NCI-H2107 (cell line): ENCODE measurements at regions not wholly inside any gene's neighbourhood (a gene's known extent, or its start where the extent isn't known, plus 50 kb on each side); places are given as distances from the start of the nearest gene placed in this dataset.

Source experiments
- DNase-seq: peaks from one replicate; lab custom pipeline; 2025; lab: John Stamatoyannopoulos, UW

DNA sequence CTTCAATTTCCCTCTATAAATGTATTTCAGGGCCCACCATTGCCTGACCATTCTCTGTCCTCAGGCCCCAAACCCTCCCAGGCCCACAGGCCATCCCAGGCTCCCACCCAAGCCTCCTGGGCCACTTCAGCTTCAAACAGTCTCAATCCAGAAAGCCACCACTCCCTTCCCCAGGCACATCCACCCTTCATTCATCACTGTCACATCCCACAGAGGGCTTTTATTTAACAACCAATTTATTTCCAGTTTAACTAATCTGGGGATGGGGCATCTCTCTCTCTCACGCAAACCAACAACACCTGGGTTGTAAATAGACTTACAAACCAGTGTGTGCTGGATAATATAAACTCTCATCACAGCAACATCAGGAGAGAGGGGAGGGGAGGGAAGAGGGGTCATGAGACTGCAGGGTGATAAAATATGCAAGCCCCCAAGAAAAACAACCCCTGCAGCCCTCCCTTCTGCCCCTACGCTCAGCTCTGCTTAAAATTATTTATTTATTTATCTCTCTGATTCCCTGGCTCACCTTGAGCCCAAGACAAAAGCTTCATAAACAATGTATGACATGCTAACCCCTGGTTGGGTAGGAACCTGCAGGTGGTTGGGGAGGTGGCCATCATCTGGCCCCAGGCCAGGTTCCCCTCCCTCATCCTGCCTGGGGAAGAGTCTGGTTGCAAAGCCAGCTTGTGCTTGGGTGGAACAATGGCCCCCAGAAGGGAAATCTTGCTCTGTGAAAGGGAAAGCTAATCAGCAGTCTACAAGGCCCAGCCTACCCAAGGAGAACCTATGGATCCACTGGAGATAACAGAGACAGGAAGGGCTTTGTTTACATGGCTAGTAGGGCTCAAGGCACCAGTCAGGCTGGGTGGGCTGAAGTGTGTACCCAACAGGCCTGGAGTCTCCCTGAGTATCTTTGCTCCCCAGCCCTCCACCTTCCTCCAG lies 359.2 kb downstream of the BUD13 start:
- no peak for DNase-seq

DNA sequence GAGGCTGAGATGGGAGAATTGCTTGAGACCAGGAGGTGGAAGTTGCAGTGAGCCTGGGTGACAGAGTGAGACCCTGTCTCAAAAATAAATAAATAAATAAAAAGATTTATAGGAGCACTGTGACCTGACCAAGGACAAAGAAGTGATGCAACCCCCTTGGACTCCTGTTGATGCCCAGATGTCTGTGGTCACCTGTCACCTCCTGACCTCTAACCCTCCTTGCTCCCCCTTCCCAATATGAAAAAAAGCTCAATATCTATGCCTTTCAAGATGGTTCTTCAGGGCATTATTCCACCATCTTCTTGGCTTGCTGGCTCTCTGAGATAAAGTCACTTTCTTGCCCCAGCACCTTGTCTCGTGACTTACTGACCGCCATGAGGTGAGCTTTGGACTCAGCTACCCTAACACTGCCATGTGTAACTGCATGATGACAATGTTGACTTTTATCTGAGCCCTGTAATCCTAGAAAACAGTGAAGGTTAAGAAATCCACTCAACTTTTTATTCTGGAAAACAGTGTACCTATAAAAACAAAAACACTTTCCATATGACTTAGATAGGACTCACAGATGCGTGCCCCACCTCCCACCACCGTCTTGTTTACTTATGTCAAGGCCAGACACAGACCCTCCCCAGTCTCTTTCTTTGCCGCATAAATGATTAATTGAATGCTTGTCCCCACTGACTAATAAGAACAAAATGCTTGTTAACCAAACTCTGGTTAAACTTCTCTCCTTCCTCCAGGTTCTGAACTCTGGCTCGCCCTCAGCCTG lies 360.5 kb downstream of the BUD13 start:
- DNase-seq = no peak

GRCh38 chr11:116409238-116409637 lies 363.5 kb downstream of the BUD13 start:
- DNase-seq = no peak

DNA sequence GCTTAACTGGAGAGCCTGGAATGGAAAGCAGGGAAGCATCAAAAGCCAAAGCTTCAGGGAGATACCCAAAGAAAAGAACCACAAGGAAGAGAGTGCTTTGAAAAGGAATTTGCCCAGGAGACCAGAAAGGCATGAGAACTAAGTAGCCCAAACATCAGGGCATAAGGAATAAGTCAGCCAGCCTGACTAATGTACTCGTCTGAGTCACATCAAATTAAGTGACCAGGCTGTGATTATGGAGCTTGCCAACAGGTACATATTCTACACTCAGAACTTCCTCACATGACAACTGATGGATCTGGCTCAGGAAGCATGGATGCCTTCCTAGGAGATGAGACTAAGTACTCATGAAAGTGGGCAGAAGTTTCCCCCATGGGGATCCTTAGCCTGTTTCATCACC lies 366.7 kb downstream of the BUD13 start:
- no peak for DNase-seq

DNA sequence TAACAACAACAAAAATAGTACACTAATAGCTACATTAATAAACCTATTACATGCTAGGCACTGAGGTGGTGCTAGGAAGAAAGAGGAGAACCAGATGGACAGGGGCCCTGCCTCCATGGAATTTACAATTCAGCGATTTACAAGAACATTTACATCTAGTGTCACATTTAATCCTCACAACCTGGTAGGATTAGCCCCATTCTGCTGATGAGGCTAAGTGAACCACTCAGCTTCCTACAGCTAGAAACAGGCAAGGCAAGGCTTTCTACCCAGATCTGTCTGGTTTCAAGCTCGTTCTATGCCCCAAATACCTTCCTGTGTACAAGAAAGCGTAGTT lies 368.4 kb downstream of the BUD13 start:
- no peak for DNase-seq

GRCh38 chr11:116403794-116404461 lies 368.9 kb downstream of the BUD13 start:
- no peak for DNase-seq

- DNase-seq = no peak
These were observed 372.7 kb downstream of the BUD13 start for GRCh38 chr11:116400081-116400480.

- DNase-seq = no peak
These were observed 375.1 kb downstream of the BUD13 start for GRCh38 chr11:116397602-116398084.

DNA sequence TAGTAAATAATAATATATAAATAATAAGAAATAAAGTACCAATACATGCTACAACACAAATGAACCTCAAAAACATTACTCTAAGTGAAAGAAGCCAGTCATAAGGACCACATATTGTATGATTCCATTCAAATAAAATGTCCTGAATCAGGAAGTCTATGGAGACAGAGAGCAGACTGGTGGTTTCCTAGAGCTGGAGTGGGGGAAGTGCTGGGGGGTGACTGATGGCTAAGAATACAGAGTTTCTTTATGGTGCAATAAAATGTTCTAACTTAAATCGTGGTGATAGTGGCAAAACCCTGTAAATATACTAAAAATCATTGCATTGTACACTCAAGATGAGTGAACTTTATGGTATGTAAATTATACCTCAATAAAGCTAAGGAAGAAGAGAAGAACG lies 376.5 kb downstream of the BUD13 start:
- no peak for DNase-seq

DNA sequence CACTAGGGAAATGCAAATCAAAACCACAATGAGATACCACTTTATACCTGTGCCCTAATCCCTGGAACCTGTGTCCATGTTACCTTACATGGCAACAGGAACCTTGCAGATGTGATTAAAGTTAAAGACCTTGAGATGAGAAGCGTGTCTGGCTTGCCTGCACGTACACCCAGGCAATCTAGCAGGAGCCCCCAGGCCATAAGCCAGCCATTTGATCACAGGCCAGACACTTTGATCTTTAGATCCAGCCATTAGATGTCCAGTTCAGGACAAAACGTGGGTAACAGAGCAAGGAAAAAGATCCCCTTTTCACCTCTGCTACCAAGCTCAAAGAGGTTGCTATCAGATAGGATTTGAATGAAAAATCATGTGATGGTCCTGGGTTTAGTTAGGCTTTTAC lies 378.8 kb downstream of the BUD13 start:
- DNase-seq = no peak

DNA sequence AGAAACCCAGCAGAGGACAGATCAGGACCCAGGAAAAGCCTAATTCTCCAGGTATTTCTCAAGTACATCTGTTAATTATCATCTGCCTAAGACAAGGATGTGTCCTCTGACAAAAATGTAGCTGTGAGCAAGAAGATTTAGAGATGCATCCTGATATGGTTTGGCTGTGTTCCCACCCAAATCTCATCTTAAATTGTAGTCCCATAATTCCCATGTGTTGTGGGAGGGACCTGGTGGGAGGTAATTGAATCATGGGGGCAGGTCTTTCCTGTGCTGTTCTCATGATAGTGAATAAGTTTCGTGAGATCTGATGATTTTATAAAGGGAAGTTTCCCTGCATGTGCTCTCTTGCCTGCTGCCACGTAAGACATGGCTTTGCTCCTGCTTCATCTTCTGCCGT lies 381.8 kb downstream of the BUD13 start:
- no peak for DNase-seq

- no peak for DNase-seq
These were observed 384.6 kb downstream of the BUD13 start for GRCh38 chr11:116388146-116388545.

DNA sequence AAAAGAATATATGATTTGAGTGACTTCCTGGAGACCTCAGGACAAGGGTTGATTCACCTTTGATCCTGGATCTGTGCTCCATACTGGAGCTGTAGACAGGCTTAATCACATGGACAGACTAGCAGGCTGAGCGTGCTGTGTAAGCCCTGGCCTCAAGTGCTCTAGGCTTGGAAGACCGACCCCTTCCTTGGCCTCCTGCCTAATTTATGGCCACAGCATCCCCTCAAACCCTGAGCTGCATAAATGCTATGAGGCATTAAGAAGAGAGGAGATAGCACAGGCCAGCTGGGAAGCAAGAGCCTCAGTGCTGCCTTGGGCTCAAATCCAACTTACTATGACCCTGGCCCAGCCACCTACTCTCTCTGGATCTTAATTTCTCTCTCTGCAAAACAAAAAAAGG lies 385.1 kb downstream of the BUD13 start:
- DNase-seq = no peak

GRCh38 chr11:116386118-116386699 lies 386.6 kb downstream of the BUD13 start:
- DNase-seq = no peak

- no peak for DNase-seq
These were observed 387.9 kb downstream of the BUD13 start for GRCh38 chr11:116384876-116385275.

DNA sequence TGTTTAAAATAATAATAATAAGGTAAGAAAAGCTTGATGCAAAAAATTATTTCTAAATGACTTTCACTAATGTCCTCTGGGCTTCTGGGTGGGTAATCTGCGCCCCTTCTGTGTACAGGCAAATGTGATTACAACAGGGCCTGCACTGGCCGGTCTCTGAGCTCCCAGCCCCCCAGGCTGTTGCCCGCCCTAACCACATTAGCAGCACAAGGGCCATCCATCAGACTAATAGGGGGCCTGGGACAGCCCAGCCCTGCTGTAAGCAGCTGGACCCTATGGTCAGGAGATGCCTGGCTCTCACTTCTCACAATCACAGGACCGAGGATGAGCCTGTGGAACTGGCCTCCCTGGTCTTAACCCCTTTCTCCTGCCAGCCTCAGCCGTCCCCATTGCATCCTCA lies 388.4 kb downstream of the BUD13 start:
- no peak for DNase-seq

DNA sequence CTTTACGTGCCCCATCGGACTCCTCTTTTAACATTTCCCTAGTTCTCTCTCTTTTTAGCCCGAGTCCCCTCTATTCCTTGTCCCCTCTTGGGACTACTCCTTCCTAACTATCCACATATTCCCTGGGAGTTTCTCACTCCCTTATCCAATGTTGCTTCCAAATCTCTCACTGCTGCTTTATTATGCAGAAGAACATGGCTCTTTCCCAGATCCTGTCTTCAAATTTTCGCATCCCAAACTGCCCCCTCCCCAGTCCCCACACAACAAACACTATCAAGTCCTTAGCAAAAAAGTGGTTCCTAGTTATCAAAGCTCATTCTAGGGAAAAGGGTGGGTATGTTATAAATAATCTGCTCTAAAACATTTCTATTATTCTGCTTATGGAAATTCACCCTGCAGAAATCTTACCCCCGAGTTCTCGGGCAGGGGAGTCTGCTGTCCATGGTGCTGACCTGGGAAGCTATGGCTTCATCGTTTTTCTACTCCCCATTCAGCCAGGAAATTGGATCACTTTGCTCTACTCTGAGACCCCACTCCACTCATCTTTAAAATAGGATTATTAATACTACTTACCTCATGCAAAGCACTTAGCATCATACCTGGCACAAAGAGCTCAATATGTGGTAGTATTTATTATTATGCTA lies 393.5 kb downstream of the BUD13 start:
- no peak for DNase-seq

DNA sequence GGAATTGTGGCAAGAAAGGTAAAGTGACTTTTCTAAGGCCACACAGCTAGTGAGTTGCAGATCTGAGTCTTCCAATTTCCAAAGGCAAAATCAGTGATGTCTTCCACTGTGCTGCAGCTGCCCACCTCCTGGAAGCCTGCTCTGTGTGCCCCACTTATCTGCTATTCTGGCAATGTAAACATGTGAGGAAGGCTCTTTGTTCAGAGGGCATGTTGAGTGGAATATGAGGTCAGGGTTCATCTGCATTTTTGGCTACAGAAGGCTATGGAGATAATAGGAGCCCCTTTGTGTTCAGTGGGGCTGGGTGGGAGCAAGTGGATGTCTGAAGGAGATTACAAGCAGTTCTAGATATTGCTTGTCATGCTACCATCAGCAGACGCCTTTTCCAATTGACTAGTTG lies 396.2 kb downstream of the BUD13 start:
- DNase-seq = no peak

- no peak for DNase-seq
These were observed 396.7 kb downstream of the BUD13 start for GRCh38 chr11:116376054-116376453.

DNA sequence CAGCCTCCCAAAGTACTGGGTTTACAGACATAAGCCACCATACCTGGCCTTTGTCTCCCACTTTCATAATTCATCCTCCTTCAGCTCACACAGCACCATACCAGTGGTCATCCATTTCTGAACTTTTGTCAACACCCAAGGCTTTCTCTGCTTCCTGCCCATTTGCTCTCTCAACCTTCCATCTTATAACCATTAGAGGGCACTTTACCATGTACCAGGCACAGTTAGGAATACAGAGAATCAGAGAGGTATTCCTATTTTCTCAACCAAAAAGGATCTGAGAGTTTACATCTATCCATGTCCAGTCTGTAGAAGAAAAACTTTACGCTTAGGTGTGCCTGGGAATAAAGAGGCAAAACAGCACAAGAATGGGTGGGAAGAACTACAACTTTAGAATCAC lies 397.6 kb downstream of the BUD13 start:
- no peak for DNase-seq

DNA sequence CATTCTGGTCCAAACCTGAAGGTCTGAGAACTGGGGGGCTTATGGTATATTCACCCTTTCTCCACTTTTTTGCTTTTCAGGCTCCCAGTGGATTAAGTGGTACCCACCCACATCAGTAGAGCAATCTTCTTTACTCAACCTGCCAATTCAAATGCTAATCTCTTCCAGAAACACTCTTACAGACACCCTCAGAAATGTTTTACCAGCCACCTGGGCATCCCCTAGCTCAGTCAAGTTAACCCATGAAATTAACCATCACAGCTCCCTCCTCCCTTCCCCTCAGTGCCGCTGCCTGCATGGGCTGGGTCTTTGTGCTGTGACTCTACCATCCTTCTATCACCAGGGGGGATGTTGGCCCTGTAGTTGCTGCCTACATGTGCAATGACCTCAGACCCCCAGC lies 398.7 kb downstream of the BUD13 start:
- DNase-seq = no peak
